ENCODE measurements at regions not wholly inside any gene's neighbourhood (a gene's known extent, or its start where the extent isn't known, plus 50 kb on each side); places are given as distances from the start of the nearest gene placed in this dataset.

DNA sequence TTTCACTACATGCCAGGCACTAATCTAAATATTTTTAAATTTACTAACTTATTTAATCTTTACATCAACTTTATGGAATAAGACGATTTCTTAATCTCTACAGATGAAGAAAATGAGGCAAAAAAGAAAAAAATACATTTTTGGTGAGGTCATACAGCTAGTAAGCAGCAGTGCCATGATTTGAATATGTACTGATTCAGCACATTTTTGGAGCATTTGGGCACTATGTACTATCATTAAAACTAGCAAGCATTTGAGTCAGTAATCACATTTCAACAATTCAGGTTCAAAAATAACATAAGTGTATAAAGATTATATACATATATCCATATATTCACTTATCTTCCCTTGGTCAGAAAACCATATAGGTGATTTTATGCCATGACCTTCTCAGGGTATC, 124.4 kb upstream of the TMTC1 start:
- ATAC-seq (replicated peaks in 1 of 4) (no peak), DNase-seq (no peak)
- WGBS (ENCODE audit: insufficient coverage), result no CpG with 5 or more reads among the region's 1 CpG
- H3K27me3 Mint-ChIP-seq, result no peaks in the 10 kb centered on the region
- ChIA-PET CTCF (no interaction called here), POLR2A (no interaction called here)
- H3K27ac Mint-ChIP-seq, result no peak overlapping the region
- Histone ChIP-seq H3K36me3 (ENCODE audit: control insufficient read depth in 2 of 2, extremely low read depth in 1 of 2, insufficient read depth in 1 of 2, low read length in 1 of 2) (no peaks in the 10 kb centered on the region), H3K9me3 (no peaks in the 10 kb centered on the region), H3K27ac (ENCODE audit: low read length) (no peak overlapping the region), H3K4me3 (ENCODE audit: control insufficient read depth in 1 of 2, extremely low read depth in 1 of 2, low read length in 1 of 2) (no peak overlapping the region), H3K4me1 (ENCODE audit: control insufficient read depth in 1 of 2, extremely low read depth in 1 of 2, insufficient read depth in 2 of 2, low read length in 2 of 2) (no peaks in the 10 kb centered on the region), H3K27me3 (replicated peaks in 1 of 2; ENCODE audit: control insufficient read depth in 2 of 2, extremely low read depth in 1 of 2, insufficient read depth in 2 of 2, low read length in 1 of 2) (no peaks in the 10 kb centered on the region)
- no peaks in the 10 kb centered on the region for H3K36me3 Mint-ChIP-seq
- H3K4me1 Mint-ChIP-seq, result no peaks in the 10 kb centered on the region
- peaks cover 0 to 11% (median 3%) of the 10 kb centered on the region in 3 donors for H3K9me3 Mint-ChIP-seq
- no peak overlapping the region for H3K4me3 Mint-ChIP-seq

DNA sequence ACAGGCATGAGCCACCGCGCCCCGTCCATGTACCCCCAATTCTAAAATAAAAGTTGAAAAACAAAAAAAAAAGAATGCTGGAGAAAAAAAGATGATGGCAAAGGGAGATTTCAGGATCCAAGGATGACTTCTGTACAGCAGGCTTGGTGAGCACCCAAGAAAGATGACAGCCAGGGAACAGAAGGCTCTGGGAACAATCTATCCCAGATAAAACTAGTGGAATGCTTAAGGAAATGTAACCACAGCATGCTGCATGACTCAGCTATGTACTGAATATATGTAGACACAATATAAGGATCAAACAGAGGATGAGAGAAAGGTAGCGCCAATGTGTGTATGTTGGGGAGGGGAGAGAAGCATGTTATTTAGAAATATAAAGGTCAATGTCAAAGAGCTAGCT, 123.7 kb upstream of the TMTC1 start:
- Mint-ChIP-seq H3K36me3 (no peaks in the 10 kb centered on the region), H3K4me1 (no peaks in the 10 kb centered on the region), H3K27me3 (no peaks in the 10 kb centered on the region), H3K4me3 (no peak overlapping the region), H3K27ac (no peak overlapping the region), H3K9me3 (peaks cover 0 to 11% (median 3%) of the 10 kb centered on the region in 3 donors)
- DNase-seq (no peak), ATAC-seq (replicated peaks in 1 of 4) (no peak)
- no peaks in the 10 kb centered on the region for H3K4me1 ChIP-seq (ENCODE audit: control insufficient read depth in 1 of 2, extremely low read depth in 1 of 2, insufficient read depth in 2 of 2, low read length in 2 of 2)
- no peak overlapping the region for H3K27ac ChIP-seq (ENCODE audit: low read length)
- no CpG with 5 or more reads among the region's 4 CpGs for WGBS (ENCODE audit: insufficient coverage)
- no peaks in the 10 kb centered on the region for H3K9me3 ChIP-seq
- ChIA-PET CTCF (no interaction called here), POLR2A (no interaction called here)
- no peak overlapping the region for H3K4me3 ChIP-seq (ENCODE audit: control insufficient read depth in 1 of 2, extremely low read depth in 1 of 2, low read length in 1 of 2)
- H3K27me3 ChIP-seq (replicated peaks in 1 of 2; ENCODE audit: control insufficient read depth in 2 of 2, extremely low read depth in 1 of 2, insufficient read depth in 2 of 2, low read length in 1 of 2), result no peaks in the 10 kb centered on the region
- no peaks in the 10 kb centered on the region for H3K36me3 ChIP-seq (ENCODE audit: control insufficient read depth in 2 of 2, extremely low read depth in 1 of 2, insufficient read depth in 1 of 2, low read length in 1 of 2)

DNA sequence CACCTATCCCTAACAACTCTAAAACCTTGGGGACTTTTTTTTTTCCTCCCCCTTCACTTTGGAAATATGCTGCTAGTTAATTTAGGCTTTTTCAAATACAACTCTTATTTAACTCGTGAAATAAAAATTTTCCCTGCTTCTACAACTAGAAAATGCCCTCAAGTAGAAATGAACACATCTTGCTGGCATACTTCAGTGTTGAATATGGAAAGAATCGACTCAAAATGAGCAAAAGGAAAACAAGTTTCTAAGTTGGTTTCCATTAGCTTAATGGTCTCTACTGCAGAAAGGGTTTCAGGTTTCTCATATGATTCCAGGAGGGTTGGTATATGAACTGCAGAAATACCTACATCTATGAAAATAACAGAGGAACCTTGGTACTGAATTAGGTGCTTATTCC, 118.3 kb upstream of the TMTC1 start:
- H3K4me3 Mint-ChIP-seq, result no peak overlapping the region
- H3K9me3 Mint-ChIP-seq, result peaks cover 0 to 14% (median 3%) of the 10 kb centered on the region in 3 donors
- no peak for DNase-seq
- CTCF ChIA-PET, result no interaction called here
- no peaks in the 10 kb centered on the region for H3K9me3 ChIP-seq
- H3K4me1 Mint-ChIP-seq, result no peaks in the 10 kb centered on the region
- no peak overlapping the region for H3K27ac Mint-ChIP-seq
- H3K4me3 ChIP-seq (ENCODE audit: control insufficient read depth in 1 of 2, extremely low read depth in 1 of 2, low read length in 1 of 2), result no peak overlapping the region
- no peaks in the 10 kb centered on the region for H3K4me1 ChIP-seq (ENCODE audit: control insufficient read depth in 1 of 2, extremely low read depth in 1 of 2, insufficient read depth in 2 of 2, low read length in 2 of 2)
- H3K27me3 Mint-ChIP-seq, result no peaks in the 10 kb centered on the region
- POLR2A ChIA-PET, result no interaction called here
- H3K36me3 Mint-ChIP-seq, result no peaks in the 10 kb centered on the region
- H3K27ac ChIP-seq (ENCODE audit: low read length), result no peak overlapping the region
- no peaks in the 10 kb centered on the region for H3K36me3 ChIP-seq (ENCODE audit: control insufficient read depth in 2 of 2, extremely low read depth in 1 of 2, insufficient read depth in 1 of 2, low read length in 1 of 2)
- WGBS (ENCODE audit: insufficient coverage), result no CpG with 5 or more reads among the region's 2 CpGs
- no peaks in the 10 kb centered on the region for H3K27me3 ChIP-seq (replicated peaks in 1 of 2; ENCODE audit: control insufficient read depth in 2 of 2, extremely low read depth in 1 of 2, insufficient read depth in 2 of 2, low read length in 1 of 2)
- ATAC-seq (replicated peaks in 1 of 4), result no peak

DNA sequence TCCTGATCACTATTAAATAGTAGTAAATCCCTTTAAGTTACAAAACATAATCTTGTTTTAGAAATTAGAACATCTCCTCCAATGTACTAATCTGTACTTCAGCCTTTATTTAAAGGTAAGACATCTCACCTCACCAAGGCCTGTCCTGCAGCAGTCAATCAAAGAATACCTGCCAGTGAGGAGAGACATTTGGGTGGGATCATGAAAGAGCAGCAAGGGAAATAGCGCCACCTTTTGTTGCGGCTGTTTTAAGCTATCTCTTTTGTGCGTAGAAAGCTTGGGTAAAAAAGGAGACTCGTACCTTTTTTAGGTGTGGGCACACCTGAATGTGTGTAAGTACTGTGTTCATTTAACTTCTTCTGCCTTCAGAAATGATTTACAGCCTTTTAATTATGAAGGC, 117.8 kb upstream of the TMTC1 start:
- Mint-ChIP-seq H3K4me1 (no peaks in the 10 kb centered on the region), H3K27ac (no peak overlapping the region), H3K27me3 (no peaks in the 10 kb centered on the region), H3K36me3 (no peaks in the 10 kb centered on the region), H3K9me3 (peaks cover 0 to 12% (median 3%) of the 10 kb centered on the region in 3 donors), H3K4me3 (no peak overlapping the region)
- no peak overlapping the region for H3K27ac ChIP-seq (ENCODE audit: low read length)
- no peaks in the 10 kb centered on the region for H3K27me3 ChIP-seq (replicated peaks in 1 of 2; ENCODE audit: control insufficient read depth in 2 of 2, extremely low read depth in 1 of 2, insufficient read depth in 2 of 2, low read length in 1 of 2)
- H3K4me3 ChIP-seq (ENCODE audit: control insufficient read depth in 1 of 2, extremely low read depth in 1 of 2, low read length in 1 of 2), result no peak overlapping the region
- no peaks in the 10 kb centered on the region for H3K4me1 ChIP-seq (ENCODE audit: control insufficient read depth in 1 of 2, extremely low read depth in 1 of 2, insufficient read depth in 2 of 2, low read length in 2 of 2)
- no peaks in the 10 kb centered on the region for H3K9me3 ChIP-seq
- 58% methylated on average over 3 of the region's 4 CpGs for WGBS (ENCODE audit: insufficient coverage)
- ChIA-PET POLR2A (no interaction called here), CTCF (no interaction called here)
- ATAC-seq (replicated peaks in 1 of 4) (no peak), DNase-seq (no peak)
- no peaks in the 10 kb centered on the region for H3K36me3 ChIP-seq (ENCODE audit: control insufficient read depth in 2 of 2, extremely low read depth in 1 of 2, insufficient read depth in 1 of 2, low read length in 1 of 2)

DNA sequence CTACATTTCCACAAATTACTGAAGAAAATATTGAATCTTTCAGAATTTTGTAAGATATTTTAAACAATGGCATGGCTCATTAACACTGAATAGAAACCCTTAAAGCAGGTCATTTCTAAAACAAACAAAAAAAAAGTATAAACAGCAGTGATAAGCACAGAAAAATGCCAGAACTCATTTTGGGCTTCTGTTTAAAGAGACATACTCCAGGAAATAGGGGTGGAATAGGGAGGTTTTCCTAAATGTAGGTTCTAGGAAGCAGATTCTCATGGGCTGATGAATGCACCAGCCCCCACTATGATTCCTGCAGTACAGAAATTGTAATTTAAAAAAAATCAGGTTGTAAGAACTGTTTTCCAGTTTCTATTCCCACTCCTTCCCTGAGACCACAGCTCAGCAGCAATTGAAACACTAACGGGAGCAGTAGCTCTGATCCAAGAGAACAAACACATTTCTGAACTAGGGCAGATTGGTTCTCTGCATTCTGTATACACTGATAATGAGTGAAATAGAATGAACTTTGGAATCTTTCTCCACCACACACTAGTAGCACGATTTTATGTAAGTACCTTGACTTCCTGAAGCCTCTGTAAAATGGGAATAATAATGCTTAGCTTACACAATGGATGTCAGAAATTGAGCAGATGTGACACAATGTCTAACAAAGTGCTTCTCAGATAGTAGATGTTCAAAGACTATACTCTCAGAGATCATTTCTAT, 115.6 kb upstream of the TMTC1 start:
- Histone ChIP-seq H3K4me1 (ENCODE audit: control insufficient read depth in 1 of 2, extremely low read depth in 1 of 2, insufficient read depth in 2 of 2, low read length in 2 of 2) (no peaks in the 10 kb centered on the region), H3K27me3 (replicated peaks in 1 of 2; ENCODE audit: control insufficient read depth in 2 of 2, extremely low read depth in 1 of 2, insufficient read depth in 2 of 2, low read length in 1 of 2) (no peaks in the 10 kb centered on the region), H3K27ac (ENCODE audit: low read length) (no peak overlapping the region), H3K4me3 (ENCODE audit: control insufficient read depth in 1 of 2, extremely low read depth in 1 of 2, low read length in 1 of 2) (no peak overlapping the region), H3K9me3 (no peaks in the 10 kb centered on the region), H3K36me3 (ENCODE audit: control insufficient read depth in 2 of 2, extremely low read depth in 1 of 2, insufficient read depth in 1 of 2, low read length in 1 of 2) (no peaks in the 10 kb centered on the region)
- WGBS (ENCODE audit: insufficient coverage), result no CpG with 5 or more reads among the region's 2 CpGs
- DNase-seq (no peak), ATAC-seq (replicated peaks in 1 of 4) (no peak)
- POLR2A ChIA-PET, result no interaction called here
- H3K9me3 Mint-ChIP-seq, result peaks cover 0 to 8% (median 3%) of the 10 kb centered on the region in 3 donors
- H3K36me3 Mint-ChIP-seq, result no peaks in the 10 kb centered on the region
- CTCF ChIA-PET, result no interaction called here
- H3K27ac Mint-ChIP-seq, result no peak overlapping the region
- no peaks in the 10 kb centered on the region for H3K27me3 Mint-ChIP-seq
- H3K4me3 Mint-ChIP-seq, result no peak overlapping the region
- H3K4me1 Mint-ChIP-seq, result no peaks in the 10 kb centered on the region

DNA sequence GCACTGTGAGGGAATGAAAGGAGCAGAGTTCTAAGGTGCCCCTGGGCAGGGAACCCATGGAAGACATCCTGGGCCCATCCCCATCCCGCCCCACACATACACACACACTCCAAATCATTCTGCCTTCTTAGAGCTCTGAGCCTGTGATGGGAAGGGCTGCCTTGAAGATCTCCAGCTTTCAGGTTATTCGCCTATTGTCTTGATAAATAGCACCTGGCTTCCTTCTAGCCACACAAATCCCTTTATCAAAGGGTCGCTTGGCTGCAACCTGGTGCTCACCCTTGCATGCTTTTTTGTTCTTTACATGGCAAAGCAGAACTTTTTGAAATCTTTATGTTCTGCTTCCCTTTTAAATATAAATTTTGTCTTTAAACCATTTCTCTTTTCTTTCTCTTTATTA, 112.2 kb upstream of the TMTC1 start:
- H3K36me3 ChIP-seq (ENCODE audit: control insufficient read depth in 2 of 2, extremely low read depth in 1 of 2, insufficient read depth in 1 of 2, low read length in 1 of 2), result no peaks in the 10 kb centered on the region
- Mint-ChIP-seq H3K27ac (no peak overlapping the region), H3K9me3 (peaks cover 3 to 8% (median 3%) of the 10 kb centered on the region in 3 donors), H3K27me3 (no peaks in the 10 kb centered on the region), H3K4me3 (no peak overlapping the region), H3K4me1 (no peaks in the 10 kb centered on the region), H3K36me3 (no peaks in the 10 kb centered on the region)
- POLR2A ChIA-PET, result interaction anchor here in 1 of 2 donors (0.6 kb wide), 1 partner anchor 157 kb away, joined by 3 read pairs; no protein-coding TSS in a partner anchor
- H3K9me3 ChIP-seq, result no peaks in the 10 kb centered on the region
- 80% methylated on average over 2 of the region's 3 CpGs for WGBS (ENCODE audit: insufficient coverage)
- DNase-seq, result no peak
- no peak overlapping the region for H3K27ac ChIP-seq (ENCODE audit: low read length)
- no peaks in the 10 kb centered on the region for H3K4me1 ChIP-seq (ENCODE audit: control insufficient read depth in 1 of 2, extremely low read depth in 1 of 2, insufficient read depth in 2 of 2, low read length in 2 of 2)
- H3K27me3 ChIP-seq (replicated peaks in 1 of 2; ENCODE audit: control insufficient read depth in 2 of 2, extremely low read depth in 1 of 2, insufficient read depth in 2 of 2, low read length in 1 of 2), result no peaks in the 10 kb centered on the region
- CTCF ChIA-PET, result no interaction called here
- no peak overlapping the region for H3K4me3 ChIP-seq (ENCODE audit: control insufficient read depth in 1 of 2, extremely low read depth in 1 of 2, low read length in 1 of 2)
- ATAC-seq (replicated peaks in 1 of 4), result no peak

DNA sequence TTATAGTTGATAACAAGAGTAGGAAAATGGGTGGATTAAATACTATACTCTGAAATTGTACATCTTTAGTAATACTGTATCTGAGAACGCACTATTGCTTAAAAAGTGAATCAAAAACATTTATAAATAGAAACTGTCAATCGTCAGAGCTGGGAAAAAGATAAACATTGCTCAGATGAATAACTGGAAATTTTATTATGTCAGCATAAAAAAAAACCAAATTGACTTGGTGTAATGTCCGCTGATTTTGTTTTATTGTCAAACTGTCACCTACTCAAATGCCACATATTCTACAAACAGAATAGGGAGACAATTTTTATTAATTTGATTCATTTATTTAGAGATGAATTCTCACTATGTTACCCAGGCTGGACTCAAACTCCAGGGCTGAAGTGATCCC, 109.3 kb upstream of the TMTC1 start:
- WGBS (ENCODE audit: insufficient coverage), result no CpG with 5 or more reads among the region's 3 CpGs
- POLR2A ChIA-PET, result no interaction called here
- Histone ChIP-seq H3K36me3 (ENCODE audit: control insufficient read depth in 2 of 2, extremely low read depth in 1 of 2, insufficient read depth in 1 of 2, low read length in 1 of 2) (no peaks in the 10 kb centered on the region), H3K4me1 (ENCODE audit: control insufficient read depth in 1 of 2, extremely low read depth in 1 of 2, insufficient read depth in 2 of 2, low read length in 2 of 2) (no peaks in the 10 kb centered on the region), H3K27ac (ENCODE audit: low read length) (no peak overlapping the region), H3K9me3 (no peaks in the 10 kb centered on the region), H3K4me3 (ENCODE audit: control insufficient read depth in 1 of 2, extremely low read depth in 1 of 2, low read length in 1 of 2) (no peak overlapping the region), H3K27me3 (replicated peaks in 1 of 2; ENCODE audit: control insufficient read depth in 2 of 2, extremely low read depth in 1 of 2, insufficient read depth in 2 of 2, low read length in 1 of 2) (no peaks in the 10 kb centered on the region)
- H3K9me3 Mint-ChIP-seq, result peaks cover 4 to 6% (median 5%) of the 10 kb centered on the region in 3 donors
- H3K27ac Mint-ChIP-seq, result no peak overlapping the region
- H3K4me3 Mint-ChIP-seq, result no peak overlapping the region
- no peaks in the 10 kb centered on the region for H3K27me3 Mint-ChIP-seq
- H3K36me3 Mint-ChIP-seq, result no peaks in the 10 kb centered on the region
- ATAC-seq (replicated peaks in 1 of 4), result no peak
- CTCF ChIA-PET, result no interaction called here
- no peak for DNase-seq
- no peaks in the 10 kb centered on the region for H3K4me1 Mint-ChIP-seq

All from T-cell (primary cell).